DMS153 (cell line): ENCODE measurements at regions not wholly inside any gene's neighbourhood (a gene's known extent, or its start where the extent isn't known, plus 50 kb on each side); places are given as distances from the start of the nearest gene placed in this dataset.
"Not testable (repeated sequence)": the region's sequence is repeated elsewhere in the genome, so short reads cannot be mapped to it uniquely, and the experiment has no call there.

Experiments
- DNase-seq: peaks from one replicate; lab custom pipeline; 2025; lab: John Stamatoyannopoulos, UW

- no peak for DNase-seq
Measured at GRCh38 chr21:14058566-14058965, 152.2 kb downstream of the LIPI start.

- DNase-seq, result not testable (repeated sequence)
Measured at GRCh38 chr21:14057841-14058481, 152.8 kb downstream of the LIPI start.

GRCh38 chr21:14057313-14057712, 153.4 kb downstream of the LIPI start:
- DNase-seq, result no peak

GRCh38 chr21:14056771-14057191, 154.0 kb downstream of the LIPI start:
- DNase-seq, result no peak

- not testable (repeated sequence) for DNase-seq
Measured at GRCh38 chr21:14055746-14056515, 154.8 kb downstream of the LIPI start.

GRCh38 chr21:14054682-14055081, 156.1 kb downstream of the LIPI start:
- DNase-seq, result no peak

GRCh38 chr21:14050121-14050520, 160.6 kb downstream of the LIPI start:
- no peak for DNase-seq

- no peak for DNase-seq
Measured at GRCh38 chr21:14046401-14046800, 164.4 kb downstream of the LIPI start.

GRCh38 chr21:14040386-14040785, 170.4 kb downstream of the LIPI start:
- no peak for DNase-seq

GRCh38 chr21:14028619-14029018, 182.1 kb downstream of the LIPI start:
- DNase-seq, result not testable (repeated sequence)

- peak; percentile 58 for DNase-seq
Measured at GRCh38 chr21:14027235-14027869, 183.4 kb downstream of the LIPI start.

- DNase-seq, result not testable (repeated sequence)
Measured at GRCh38 chr21:14020108-14020507, 190.6 kb downstream of the LIPI start.

- not testable (repeated sequence) for DNase-seq
Measured at GRCh38 chr21:14015841-14016240, 194.9 kb downstream of the LIPI start.

- not testable (repeated sequence) for DNase-seq
Measured at GRCh38 chr21:14013623-14014498, 196.9 kb downstream of the LIPI start.

GRCh38 chr21:14013056-14013603, 197.6 kb downstream of the LIPI start:
- no peak for DNase-seq

- DNase-seq, result no peak
Measured at GRCh38 chr21:14012409-14012808, 198.3 kb downstream of the LIPI start.

- DNase-seq, result not testable (repeated sequence)
Measured at GRCh38 chr21:14011751-14012150, 199.0 kb downstream of the LIPI start.

- not testable (repeated sequence) for DNase-seq
Measured at GRCh38 chr21:14011149-14011548, 199.6 kb downstream of the LIPI start.

- DNase-seq, result no peak
Measured at GRCh38 chr21:14010729-14011128, 200.0 kb downstream of the LIPI start.

GRCh38 chr21:14009990-14010389, 200.8 kb downstream of the LIPI start:
- not testable (repeated sequence) for DNase-seq

- DNase-seq, result not testable (repeated sequence)
Measured at GRCh38 chr21:14009238-14009981, 201.3 kb downstream of the LIPI start.
